CD4-positive, alpha-beta T cell treated with Interleukin-6 for 4 hours (primary cell): ENCODE measurements at regions not wholly inside any gene's neighbourhood (a gene's known extent, or its start where the extent isn't known, plus 50 kb on each side); places are given as distances from the start of the nearest gene placed in this dataset.

Experiments
- DNase-seq: peaks from one replicate; pipeline ENCODE4 v3.0.0-alpha.2; 2020; ENCODE audit warnings: mixed read lengths

- DNase-seq: no peak
Measured at GRCh38 chrX:8971116-8971515, 62.8 kb downstream of the FAM9B start.

- DNase-seq: no peak
Measured at GRCh38 chrX:8969378-8969777, 64.5 kb downstream of the FAM9B start.

GRCh38 chrX:8967461-8967860 lies 66.5 kb downstream of the FAM9B start:
- no peak for DNase-seq

- DNase-seq: no peak
Measured at GRCh38 chrX:8960957-8961468, 72.9 kb downstream of the FAM9B start.

DNA sequence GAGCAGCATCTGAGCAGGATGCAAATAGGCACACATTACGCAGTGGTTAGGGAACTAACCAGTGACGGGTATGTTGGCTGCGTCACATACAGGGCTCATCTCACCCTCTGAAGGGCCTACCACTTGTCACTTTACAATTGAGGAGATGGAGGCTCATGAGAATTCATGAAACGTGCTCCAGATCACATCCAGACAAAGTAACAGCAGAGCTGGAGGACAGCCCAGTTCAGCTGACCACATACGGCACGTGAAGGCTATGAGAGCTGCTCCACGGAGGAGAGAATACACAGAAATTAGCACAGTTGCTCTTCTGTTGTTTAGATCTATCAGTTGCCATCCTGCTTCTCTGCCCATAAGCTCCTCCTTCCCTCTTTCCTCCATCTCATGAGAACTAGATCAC lies 78.4 kb downstream of the FAM9B start:
- DNase-seq: no peak

- no peak for DNase-seq
Measured at GRCh38 chrX:8946563-8946962, 87.4 kb downstream of the FAM9B start.

- no peak for DNase-seq
Measured at GRCh38 chrX:8939322-8939721, 94.6 kb downstream of the FAM9B start.

DNA sequence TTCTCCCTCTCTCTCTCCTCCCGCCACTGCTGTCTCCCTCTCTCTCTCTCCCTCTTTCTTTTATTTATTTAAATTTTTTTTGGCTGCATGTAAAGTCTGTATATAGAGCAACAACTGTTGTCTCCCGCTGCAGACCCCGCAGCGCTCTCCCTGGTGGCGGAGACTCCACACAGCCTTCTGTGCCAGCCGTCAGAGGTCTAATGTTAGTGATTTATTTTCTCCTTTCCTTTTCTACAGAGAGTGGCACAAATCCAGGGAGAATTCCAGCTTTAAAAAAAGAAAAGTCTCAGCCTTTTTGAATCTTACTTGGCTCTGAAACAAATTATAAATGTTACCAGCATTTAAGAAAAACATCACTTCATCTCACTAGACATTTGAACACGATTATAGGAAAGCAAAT lies 106.2 kb downstream of the FAM9B start:
- no peak for DNase-seq

GRCh38 chrX:8927066-8927635 lies 106.8 kb downstream of the FAM9B start:
- DNase-seq: no peak

- no peak for DNase-seq
Measured at GRCh38 chrX:8921615-8922014, 112.3 kb downstream of the FAM9B start.

GRCh38 chrX:8919801-8920200 lies 114.1 kb downstream of the FAM9B start:
- DNase-seq: no peak

DNA sequence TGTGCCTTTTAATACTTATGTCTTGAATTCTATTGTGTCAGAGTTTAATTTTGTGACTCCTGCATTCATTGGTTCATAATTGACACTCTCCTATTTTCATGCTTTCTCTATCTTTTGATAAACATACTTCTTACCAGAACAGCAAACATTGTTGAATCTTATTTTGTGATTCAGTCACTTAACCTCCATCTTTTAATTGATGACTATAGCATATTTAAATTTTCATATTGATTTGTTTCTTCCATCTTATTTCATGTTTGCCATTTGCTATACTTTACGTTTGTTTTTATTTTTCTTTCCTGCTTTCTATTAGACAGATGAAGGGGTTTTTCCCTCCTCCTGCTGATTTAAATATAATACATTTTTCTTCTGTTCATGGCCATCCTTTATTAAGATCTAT lies 115.5 kb upstream of the FAM9A start:
- DNase-seq: no peak

- no peak for DNase-seq
Measured at GRCh38 chrX:8914681-8915080, 113.5 kb upstream of the FAM9A start.

- DNase-seq: no peak
Measured at GRCh38 chrX:8913655-8914409, 112.6 kb upstream of the FAM9A start.

DNA sequence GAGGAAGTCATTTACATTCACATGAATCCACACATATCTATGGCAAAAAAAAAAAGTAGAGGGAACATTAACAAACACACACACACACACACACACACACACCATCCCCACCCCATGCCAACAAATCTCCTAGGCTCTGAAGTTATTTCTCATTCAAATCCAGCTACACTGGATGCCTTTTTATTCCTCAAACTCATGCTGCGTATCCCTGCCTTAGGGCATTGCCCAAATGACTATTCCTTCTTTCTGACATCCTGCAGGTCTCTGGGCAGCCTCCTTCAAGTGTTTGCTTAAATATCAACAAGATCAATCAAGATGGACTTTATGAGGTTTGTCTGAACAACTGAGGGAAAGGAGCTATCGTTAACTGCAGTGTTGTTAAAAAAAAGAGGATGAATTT lies 106.5 kb upstream of the FAM9A start:
- DNase-seq: no peak

GRCh38 chrX:8906299-8906938 lies 105.2 kb upstream of the FAM9A start:
- no peak for DNase-seq

GRCh38 chrX:8897259-8897658 lies 96.1 kb upstream of the FAM9A start:
- DNase-seq: no peak

DNA sequence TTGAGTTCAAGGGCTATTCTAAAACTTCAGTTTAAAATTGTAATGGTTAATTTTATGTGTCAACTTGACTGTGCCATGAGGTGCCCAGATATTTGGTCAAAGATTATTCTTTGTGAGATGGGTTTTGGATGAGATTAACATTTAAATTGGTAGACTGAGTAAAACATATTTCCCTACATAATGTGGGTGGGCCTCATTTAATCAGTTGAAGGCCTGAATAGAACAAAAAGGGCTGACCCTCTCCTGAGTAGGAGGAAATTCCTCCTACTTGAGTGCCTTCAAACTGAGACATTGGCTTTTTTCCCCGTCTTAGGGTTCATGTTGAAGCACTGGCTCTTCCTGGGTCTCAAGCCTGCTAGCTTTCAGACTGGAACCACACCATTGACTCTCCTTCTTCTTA lies 89.6 kb upstream of the FAM9A start:
- no peak for DNase-seq

DNA sequence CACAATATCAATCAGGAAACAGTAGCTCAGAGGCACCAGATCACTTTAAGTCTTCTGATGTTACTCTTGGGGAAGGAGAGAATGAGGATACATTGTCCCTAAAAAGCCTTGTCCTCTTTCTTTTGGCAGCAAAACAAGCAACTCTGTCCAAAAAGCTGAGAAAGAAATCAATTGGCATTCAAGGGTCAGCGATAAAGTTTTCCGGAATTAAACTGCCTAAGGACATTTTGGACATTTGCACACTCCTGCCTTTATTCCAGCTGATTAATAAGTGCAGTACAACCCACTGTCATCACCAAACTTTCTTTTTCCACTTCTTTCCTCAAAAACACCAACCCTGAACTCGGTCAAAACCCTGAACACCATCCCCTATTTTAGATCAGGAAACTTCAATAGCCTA lies 85.8 kb upstream of the FAM9A start:
- DNase-seq: no peak

DNA sequence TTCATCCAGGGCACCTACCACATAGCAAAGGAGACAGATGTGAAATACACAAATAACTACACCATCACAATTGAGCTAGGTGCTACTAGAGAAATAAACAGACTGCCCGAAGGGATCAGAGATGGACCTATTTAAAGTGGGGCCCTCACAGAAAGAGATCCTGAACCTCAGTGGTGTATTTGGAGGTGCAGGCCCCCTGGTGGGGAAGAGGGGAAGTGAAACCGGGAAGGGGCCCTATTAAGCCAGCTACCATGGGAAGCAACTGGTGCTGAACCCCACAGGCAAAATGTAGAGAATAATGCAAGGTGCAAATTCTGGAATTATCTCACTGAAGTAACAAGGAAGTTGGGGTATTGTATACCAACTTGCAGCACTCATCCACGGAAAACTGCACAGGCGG lies 78.6 kb upstream of the FAM9A start:
- DNase-seq: peak; percentile 27

DNA sequence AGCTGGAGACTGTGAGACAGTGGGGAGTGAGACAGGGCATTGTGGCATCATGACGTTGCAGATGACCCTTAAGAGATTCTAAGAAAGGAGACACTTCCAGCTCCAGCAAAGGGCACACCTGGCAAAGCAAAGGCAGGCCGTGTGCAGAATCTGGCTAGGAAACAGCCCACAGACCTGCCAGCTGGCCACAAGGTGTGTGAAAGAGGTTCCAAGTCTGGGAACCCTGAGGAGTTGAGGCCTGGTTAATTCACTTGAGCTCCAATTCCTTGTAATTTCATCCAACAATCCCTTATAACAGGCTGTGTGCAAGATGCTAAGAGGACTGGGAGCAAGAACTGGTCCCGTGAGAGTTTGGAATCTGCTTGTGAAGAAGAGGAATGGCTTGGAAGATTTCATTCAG lies 72.8 kb upstream of the FAM9A start:
- no peak for DNase-seq

DNA sequence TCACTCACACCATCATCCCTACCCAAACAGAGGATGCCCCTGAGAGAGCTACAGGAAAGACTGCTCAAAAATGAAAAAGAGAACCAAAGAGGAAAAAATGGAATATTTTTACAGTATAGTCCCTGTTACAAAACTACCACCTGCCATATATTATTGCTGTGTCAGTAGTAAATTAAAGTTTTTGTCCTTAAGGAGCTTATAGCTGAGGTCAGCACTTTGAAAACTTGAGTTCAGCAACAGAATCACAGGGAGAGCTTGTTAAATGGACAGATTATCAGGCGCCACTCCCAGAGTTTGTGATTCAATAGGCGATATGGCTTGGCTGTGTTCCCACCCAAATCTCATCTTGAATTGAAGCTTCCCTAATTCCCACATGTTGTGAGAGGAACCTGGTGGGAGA lies 71.9 kb upstream of the FAM9A start:
- no peak for DNase-seq

GRCh38 chrX:8870411-8870810 lies 69.2 kb upstream of the FAM9A start:
- no peak for DNase-seq

GRCh38 chrX:8869812-8870211 lies 68.6 kb upstream of the FAM9A start:
- DNase-seq: no peak
